PC-3 (cell line): ENCODE measurements at regions not wholly inside any gene's neighbourhood (a gene's known extent, or its start where the extent isn't known, plus 50 kb on each side); places are given as distances from the start of the nearest gene placed in this dataset.

ENCODE experiments used
- EZH2 ChIP-seq: fragments of 300-600 bp; sonication (generic); IDR thresholded peaks from one replicate; pipeline ENCODE4 v1.6.1; 2017; ENCODE audit warnings: antibody characterized with exemption, mild to moderate bottlenecking, low read length; ENCODE audit not compliant: unreplicated experiment
- EZH2phosphoT487 ChIP-seq: fragments of 300-600 bp; sonication (generic); IDR thresholded peaks from 2 replicates; pipeline ENCODE4 v1.6.1; 2018; ENCODE audit warnings: mild to moderate bottlenecking, antibody characterized with exemption, low read length, borderline replicate concordance
- TF ChIP-seq, protein P1 (sequence below): fragments of 300-600 bp; sonication (generic); conservative IDR thresholded peaks from 2 replicates; pipeline ENCODE4 v1.5.1; 2017; ENCODE audit warnings: antibody characterized with exemption, low read depth, mild to moderate bottlenecking, low read length

GRCh38 chr9:117919538-117919937 lies 215.3 kb downstream of the TLR4 start:
- TF ChIP-seq EZH2phosphoT487 (no peak), EZH2 (no peak)
- TF ChIP-seq, protein P1, sequence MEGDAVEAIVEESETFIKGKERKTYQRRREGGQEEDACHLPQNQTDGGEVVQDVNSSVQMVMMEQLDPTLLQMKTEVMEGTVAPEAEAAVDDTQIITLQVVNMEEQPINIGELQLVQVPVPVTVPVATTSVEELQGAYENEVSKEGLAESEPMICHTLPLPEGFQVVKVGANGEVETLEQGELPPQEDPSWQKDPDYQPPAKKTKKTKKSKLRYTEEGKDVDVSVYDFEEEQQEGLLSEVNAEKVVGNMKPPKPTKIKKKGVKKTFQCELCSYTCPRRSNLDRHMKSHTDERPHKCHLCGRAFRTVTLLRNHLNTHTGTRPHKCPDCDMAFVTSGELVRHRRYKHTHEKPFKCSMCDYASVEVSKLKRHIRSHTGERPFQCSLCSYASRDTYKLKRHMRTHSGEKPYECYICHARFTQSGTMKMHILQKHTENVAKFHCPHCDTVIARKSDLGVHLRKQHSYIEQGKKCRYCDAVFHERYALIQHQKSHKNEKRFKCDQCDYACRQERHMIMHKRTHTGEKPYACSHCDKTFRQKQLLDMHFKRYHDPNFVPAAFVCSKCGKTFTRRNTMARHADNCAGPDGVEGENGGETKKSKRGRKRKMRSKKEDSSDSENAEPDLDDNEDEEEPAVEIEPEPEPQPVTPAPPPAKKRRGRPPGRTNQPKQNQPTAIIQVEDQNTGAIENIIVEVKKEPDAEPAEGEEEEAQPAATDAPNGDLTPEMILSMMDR, result no peak
